GM19025 (cell line): ENCODE measurements at regions not wholly inside any gene's neighbourhood (a gene's known extent, or its start where the extent isn't known, plus 50 kb on each side); places are given as distances from the start of the nearest gene placed in this dataset.

Experiments
- ATAC-seq: cut with Tn5 transposase; IDR thresholded peaks from one replicate; pipeline ENCODE4 v1.9.1; 2021; ENCODE audit warnings: mild to moderate bottlenecking, low read depth, moderate library complexity; ENCODE audit not compliant: unreplicated experiment

DNA sequence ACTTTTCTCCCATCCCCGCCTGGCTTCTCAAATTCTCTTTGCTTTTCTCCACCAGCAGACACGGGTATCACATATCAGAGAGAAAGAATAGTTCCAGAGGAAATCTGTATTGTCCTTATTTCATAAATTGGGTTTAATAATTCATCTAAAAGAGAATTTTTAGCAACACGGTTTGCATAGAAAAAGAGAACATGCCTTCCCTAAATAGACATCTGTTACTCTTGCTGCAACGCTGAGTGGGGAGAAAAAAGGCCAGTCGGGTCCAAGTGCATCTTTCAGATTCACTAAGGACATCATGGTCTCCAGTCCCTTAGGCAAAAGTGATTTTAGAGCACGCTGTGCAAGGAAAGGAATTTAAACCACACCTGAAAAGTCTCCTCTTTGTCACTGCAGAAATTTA, 201.3 kb downstream of the ABHD5 start:
- ATAC-seq = no peak

DNA sequence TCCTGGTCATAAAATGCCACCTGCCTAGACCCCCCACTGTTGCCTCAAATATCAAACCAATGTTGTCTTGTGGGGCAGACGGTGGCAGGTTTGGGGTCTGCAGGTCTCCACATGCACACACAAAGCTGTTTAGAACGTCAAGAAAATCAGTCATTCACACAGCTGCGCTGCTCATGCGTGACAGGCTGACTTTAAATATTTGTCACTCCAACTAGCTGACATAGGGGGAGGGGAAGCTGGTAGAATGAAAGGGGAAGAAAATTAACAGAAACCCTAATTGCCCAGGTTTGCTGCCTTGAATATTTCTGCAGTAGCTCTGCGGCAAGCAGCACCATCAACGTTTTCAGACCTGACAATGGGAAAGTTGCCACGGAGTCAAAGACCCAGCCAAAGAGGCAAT, 201.8 kb downstream of the ABHD5 start:
- no peak for ATAC-seq

GRCh38 chr3:43893727-43894126, 203.0 kb downstream of the ABHD5 start:
- no peak for ATAC-seq

- no peak for ATAC-seq
Measured at GRCh38 chr3:43894176-43895049, 203.7 kb downstream of the ABHD5 start.

DNA sequence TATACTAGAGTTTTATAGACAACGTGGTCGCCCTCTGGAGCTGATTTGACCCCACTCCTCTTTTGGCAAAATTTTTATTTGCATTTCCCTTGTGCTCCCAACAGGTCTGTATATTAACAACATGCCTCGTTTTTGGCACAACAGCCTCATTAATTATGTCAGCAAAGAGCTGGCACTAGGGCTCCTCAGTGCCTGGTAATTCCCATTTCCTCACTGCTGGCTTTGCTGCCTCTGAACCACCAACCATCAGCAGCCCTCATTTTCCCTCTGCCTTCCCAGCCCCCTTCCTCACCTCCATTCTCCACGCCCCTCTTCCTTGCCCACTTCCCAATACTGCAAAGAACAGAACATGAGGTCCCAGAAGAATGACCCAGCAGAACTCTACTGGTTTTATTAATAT, 204.8 kb downstream of the ABHD5 start:
- ATAC-seq = no peak

- no peak for ATAC-seq
Measured at GRCh38 chr3:43902415-43902814, 211.7 kb downstream of the ABHD5 start.

- no peak for ATAC-seq
Measured at GRCh38 chr3:43905157-43905556, 214.4 kb downstream of the ABHD5 start.

- ATAC-seq = peak; percentile 8
Measured at GRCh38 chr3:43906849-43907507, 216.2 kb downstream of the ABHD5 start.

GRCh38 chr3:43907508-43907858, 216.7 kb downstream of the ABHD5 start:
- peak; percentile 89 for ATAC-seq

DNA sequence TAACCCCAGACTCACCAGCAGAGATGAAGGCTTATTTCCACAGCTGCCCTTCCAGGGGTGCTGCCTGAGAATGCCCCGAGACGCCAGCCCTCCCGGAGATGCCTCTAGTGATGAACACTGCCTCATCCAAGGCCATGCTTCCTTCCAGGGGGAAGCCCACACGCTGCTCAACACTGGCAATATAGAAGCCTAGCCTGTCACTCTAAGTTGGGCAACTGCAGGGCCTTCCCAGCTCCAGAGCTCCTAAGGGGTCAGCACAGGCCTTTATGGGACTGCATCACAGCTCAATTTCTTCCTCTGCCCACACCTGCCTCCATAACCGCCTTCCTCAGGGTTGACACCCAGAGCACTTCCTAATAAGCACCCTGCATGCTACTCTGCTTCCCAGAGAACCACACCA, 217.7 kb downstream of the ABHD5 start:
- ATAC-seq = no peak

GRCh38 chr3:43909149-43909548, 218.4 kb downstream of the ABHD5 start:
- no peak for ATAC-seq

DNA sequence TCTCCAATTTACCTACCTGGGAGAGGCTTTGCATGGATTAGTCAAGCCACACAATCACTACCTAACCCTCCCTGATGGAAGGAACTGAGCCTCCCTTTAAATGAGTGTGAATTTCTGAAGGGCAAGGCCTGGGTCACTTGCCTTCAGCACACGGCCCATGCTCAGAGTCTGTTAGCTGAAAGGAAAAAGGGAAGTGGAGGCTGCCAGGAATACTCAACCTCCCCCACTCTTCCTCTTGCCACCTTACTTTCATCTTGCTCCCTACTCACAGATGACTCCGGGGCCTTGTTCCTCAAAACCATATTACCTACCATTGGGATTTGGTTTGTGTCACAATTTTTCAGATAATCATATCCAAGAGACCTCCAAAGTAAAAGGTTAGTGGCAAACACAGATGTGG, 220.0 kb downstream of the ABHD5 start:
- no peak for ATAC-seq

DNA sequence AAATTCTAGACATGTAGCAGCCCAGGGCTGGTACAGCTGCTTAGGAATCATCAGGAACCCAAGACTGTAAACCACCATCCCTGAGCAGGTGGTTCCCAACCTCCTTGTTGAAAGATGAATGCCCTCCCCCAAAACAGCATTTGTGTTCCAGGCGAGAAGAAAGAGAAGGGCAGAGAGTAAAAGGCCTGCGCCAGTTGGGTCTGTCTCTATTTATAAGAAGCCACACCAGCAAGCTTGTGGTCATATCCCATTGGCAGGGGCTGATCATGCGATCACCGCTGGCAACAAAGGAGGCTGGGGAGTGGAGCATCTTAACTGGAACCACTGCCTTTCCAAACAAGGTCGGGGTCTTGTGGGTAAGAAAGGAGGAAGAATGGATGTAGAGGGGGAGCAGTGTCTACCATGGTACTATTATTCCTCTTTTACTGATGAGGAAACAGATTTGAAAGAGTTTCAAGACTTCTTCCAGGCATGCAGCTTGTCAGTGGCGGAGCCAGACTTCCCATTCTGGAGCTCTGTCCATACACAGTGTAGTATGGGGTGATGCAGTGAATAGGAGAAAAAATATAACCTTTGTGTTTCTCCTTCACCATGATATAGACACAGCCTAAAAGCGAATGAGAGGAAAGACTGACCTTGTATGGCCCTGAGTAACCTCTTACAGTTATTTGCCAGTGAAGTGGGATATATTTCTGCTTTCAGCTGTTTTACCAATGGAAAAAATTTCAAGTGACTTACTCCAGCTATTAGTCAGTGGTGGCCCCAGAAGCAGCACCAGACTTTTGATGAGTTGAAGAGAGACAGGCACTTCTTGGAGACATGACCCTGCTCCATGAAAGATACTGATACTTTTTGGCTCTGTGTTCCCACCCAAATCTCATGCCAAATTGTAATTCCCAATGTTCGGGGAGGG, 222.6 kb downstream of the ABHD5 start:
- ATAC-seq = no peak

DNA sequence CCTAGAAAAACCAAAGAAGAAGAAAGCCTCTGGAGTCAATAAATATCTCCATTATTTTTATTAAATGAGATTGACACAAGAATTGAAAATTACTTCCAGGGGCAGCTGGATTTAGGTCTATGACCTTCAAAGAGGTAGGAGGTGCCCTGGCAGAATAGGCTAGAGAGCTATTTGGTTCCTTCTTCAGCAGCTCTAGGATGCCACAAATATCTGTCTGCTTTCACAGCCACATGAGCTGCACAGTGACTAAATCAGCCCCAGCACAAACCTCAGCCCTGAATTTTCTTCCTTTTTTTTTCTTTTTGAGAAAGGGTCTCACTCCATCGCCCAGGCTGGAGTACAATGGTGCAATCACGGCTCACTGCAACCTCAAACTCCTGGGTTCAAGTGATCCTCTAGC, 223.5 kb downstream of the ABHD5 start:
- no peak for ATAC-seq

GRCh38 chr3:43915546-43915945, 224.8 kb downstream of the ABHD5 start:
- no peak for ATAC-seq

DNA sequence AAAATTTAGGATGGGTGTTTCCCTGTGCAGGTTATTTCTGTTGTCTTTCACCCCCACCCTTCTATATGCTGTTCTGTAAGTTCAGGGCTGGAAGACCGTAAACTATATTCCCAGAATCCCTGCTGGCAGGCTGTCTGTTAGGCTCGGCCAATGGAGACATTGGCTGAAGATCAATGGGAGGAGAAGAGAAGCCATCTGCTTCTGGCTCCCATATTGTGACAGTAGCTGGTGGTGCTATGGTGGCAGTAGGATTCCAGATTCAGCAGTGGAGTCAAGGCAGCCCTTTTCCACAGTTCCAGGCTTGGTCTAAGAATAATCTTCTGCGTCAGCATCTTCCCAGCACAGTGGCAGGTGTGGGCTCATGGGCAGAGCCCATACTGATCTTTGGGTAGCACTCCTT, 226.6 kb downstream of the ABHD5 start:
- no peak for ATAC-seq

- no peak for ATAC-seq
Measured at GRCh38 chr3:43919029-43919428, 228.3 kb downstream of the ABHD5 start.

DNA sequence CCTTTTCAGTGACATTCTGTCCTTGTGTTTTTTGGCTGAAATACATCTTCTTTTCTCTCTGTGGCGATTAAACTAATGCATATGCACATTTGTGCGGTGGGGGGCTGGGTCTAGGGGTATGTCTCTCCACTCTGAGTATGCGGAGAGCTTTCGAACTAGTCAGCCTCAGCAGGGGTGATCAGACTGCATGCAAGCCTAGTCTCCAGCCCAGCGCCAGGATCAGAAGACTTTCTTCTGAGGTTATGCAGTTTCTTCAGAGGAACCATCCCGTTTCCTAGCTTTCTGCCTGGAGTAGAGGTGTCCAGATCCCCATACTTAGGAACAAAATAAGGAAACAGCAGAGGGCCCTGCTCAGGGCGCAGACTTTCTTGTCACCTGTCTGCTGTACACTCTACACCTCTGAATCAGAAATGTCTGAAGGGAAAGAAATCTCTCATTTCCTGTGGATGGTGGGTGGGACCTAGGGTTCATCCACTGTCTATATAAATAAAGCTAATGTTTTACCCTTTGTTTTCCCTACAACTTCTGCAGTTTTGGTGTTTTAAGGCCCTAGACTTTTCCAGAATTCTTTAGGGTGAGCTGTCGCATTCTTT, 230.4 kb downstream of the ABHD5 start:
- no peak for ATAC-seq

GRCh38 chr3:43922374-43922773, 231.6 kb downstream of the ABHD5 start:
- ATAC-seq = no peak

DNA sequence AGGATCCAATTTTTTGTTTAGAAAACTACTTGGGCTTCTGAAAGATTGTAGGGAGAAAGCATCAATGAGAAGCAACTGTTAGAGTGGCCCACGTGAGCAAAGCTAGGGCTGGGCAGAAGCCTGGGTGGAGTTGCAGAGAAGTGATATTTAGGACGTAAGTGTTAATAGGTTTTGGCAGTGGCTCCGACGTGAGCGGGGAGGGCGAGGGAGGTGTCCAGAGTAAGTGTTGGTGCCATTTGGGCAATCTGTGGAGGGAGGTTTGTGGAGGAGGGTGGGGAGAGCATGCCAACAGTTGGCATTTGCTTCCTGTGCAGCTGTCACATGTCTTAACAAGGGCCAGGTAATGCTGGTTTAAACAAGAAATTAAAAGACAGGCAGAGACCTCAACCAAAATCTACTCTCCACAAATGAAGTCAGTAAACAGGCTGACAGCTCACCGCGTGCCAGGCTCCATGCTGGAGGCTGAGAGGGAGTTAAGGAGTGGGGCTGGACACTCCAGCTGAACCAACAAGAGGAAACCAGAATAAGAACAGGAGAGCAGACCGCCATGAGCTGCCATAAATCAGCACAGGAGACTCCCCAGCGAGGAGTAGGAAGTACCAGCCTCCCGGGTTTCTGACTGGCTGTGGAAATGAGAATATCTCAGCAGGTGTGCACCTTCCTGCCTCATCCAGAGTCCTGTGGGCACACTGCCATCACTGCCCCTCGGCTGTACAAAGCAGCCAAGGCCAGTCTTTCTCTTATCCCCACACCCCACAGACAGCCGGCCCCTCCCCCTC, 232.6 kb downstream of the ABHD5 start:
- ATAC-seq = no peak
